NCI-H187 treated with DMSO at 0.1 percent for 48 hours (cell line): ENCODE measurements at regions not wholly inside any gene's neighbourhood (a gene's known extent, or its start where the extent isn't known, plus 50 kb on each side); places are given as distances from the start of the nearest gene placed in this dataset.
"Not testable (repeated sequence)": the region's sequence is repeated elsewhere in the genome, so short reads cannot be mapped to it uniquely, and the experiment has no call there.

Source experiments
- DNase-seq: peaks from one replicate; lab custom pipeline; 2025; lab: John Stamatoyannopoulos, UW

DNA sequence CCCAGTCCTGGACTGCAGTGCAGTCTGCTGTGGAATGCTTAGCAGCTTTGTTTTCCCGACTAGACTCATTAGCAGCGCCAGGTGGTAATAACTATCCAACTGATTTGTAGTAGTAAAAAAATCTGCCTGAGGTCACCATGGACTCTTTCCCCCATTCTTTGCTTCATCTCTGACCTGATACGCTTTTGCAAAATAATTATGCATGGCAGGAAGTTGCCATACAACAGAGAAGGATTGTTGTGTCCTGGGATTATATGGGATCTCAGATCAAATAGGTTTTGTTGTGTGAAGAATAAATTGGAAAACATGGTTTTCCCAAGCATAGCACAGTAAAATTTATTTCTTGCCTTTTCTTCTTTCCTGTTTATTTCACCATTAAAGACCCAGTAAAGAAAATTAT lies 72.4 kb upstream of the ATP5MC3 start:
- DNase-seq: no peak

- DNase-seq: no peak
Observed at GRCh38 chr2:175251425-175252041, 70.0 kb upstream of the ATP5MC3 start.

GRCh38 chr2:175247159-175247558 lies 65.6 kb upstream of the ATP5MC3 start:
- no peak for DNase-seq

DNA sequence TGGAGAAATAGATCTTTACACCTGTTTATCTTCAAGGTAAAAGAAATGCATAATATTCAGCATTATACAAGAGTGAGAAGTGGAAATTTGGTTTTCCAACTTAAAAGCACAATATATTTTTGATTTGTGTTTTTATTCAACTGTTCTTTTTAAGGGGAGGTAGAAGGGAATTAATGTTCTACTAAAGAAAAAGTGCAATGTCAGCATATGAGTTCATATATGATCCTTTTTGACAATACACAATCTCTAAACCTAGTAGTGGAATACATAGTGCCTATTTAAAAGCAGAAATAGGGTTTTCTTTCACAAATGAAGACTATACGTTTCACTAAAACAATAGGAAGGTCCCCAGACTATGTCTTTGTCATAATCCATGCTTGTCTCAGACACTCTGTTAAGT lies 63.2 kb upstream of the ATP5MC3 start:
- DNase-seq: no peak

- DNase-seq: no peak
Observed at GRCh38 chr2:175241691-175242090, 60.2 kb upstream of the ATP5MC3 start.

DNA sequence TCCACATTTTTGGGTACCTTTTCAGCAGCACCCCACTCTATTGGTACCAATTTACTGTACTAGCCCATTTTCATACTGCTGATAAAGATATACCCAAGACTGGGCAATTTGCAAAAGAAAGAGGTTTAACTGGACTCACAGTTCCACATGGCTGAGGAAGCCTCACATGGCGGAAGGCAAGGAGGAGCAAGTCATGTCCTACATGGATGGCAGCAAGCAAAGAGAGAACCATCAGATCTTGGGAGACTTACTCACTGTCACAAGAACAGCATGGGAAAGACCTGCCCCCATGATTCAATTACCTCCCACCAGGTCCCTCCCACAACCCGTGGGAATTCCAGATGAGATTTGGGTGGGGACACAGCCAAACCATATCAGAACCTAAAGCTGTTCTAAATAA lies 58.5 kb upstream of the ATP5MC3 start:
- not testable (repeated sequence) for DNase-seq

GRCh38 chr2:175236930-175237329 lies 55.4 kb upstream of the ATP5MC3 start:
- DNase-seq: no peak

- DNase-seq: no peak
Observed at GRCh38 chr2:175234650-175235049, 53.1 kb upstream of the ATP5MC3 start.

DNA sequence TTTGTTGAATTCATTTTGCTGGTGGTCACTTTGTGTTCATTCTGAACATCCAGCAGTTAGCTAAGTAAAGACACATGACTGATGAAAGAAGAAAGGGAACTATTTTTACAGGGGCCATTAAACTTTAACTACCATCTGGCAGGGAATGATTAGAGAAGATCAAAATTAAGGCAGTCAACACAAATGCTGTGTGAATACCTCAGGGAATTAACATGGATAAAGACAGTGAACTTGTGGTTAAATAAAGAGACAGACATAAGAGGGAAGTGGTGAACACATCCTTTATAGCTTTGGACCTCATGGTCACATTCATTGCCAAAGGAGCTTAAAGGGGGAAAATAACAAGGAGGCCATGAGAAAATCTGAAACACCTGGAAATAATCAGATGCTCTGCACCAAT lies 52.6 kb upstream of the ATP5MC3 start:
- DNase-seq: no peak

DNA sequence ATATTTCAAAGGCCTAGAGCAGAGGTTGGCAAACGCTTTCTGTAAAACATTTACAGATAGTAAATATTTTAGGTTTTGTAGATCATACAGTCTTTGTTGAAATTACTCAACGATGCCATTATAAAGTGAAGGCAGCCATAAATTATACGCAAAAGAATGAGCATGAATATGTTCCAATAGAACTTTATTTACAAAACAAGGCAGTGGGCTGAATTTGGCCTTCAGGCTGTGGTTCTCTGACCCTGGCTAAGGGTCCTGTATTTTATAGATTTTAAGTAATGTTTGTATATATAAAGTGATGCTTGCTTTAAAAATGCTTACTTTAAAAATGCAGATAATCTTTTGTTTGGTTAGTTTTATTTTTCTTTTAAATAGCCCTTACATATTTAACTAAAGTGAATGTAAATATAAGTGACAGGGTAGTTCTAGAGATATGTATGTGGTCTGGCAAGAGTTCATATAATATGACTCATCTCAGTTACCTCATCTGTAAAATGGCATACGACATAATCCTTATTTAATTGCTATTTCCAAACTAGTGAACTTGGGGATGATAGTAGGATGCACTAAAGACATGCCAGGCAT lies 51.7 kb upstream of the ATP5MC3 start:
- DNase-seq: no peak
